ENCODE measurements at regions not wholly inside any gene's neighbourhood (a gene's known extent, or its start where the extent isn't known, plus 50 kb on each side); places are given as distances from the start of the nearest gene placed in this dataset.

DNA sequence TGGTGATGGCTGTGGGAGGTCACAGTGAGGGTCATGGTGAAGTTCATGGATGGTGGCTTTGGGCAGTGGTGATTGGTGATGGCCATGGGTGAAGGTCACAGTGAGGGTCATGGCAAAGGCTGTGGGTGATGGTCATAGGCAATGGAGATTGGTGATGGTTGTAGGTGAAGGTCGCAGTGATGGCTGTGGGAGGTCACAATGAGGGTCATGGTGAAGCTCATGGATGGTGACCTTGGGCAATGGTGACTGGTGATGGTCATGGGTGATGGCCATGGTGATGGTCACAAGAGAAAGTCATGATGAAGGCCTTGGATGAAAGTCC, 115.6 kb upstream of the IRX4 start:
- no peak for FAIRE-seq
- Histone ChIP-seq H3K9ac (replicated peaks in 1 of 4; ENCODE audit: extremely low read depth in 1 of 4, low read depth in 3 of 4, low read length in 3 of 4) (no peak overlapping the region), H2BK20ac (ENCODE audit: low read length) (no peak overlapping the region), H3K56ac (replicated peaks; ENCODE audit: insufficient read length, low read depth, low read length) (no peak overlapping the region), H3K14ac (ENCODE audit: insufficient read length) (no peak overlapping the region), H3K79me2 (ENCODE audit: control insufficient read depth in 1 of 2, insufficient read depth in 2 of 2, low read length in 2 of 2) (no peaks in the 10 kb centered on the region), H3K4me3 (ENCODE audit: extremely low read depth in 1 of 4, insufficient read depth in 2 of 4, low read depth in 3 of 4, low read length in 4 of 4) (no peak overlapping the region), H3K36me3 (ENCODE audit: control insufficient read depth in 2 of 4, insufficient read depth in 4 of 4, low read length in 3 of 4) (no peaks in the 10 kb centered on the region), H2BK15ac (ENCODE audit: low read length) (peak overlapping the region; percentile 49; the same call in 1 of the 2 replicates), H3K79me1 (ENCODE audit: low read depth, low read length) (no peaks in the 10 kb centered on the region), H2AK5ac (ENCODE audit: low read depth, low read length) (peak overlapping the region; percentile 84; the same call in 1 of the 2 replicates), H3K23me2 (ENCODE audit: low read depth, low read length) (no peaks in the 10 kb centered on the region), H2AFZ (ENCODE audit: low read length) (no peak overlapping the region), H3K4ac (replicated peaks; ENCODE audit: insufficient read length, low read depth, low read length) (no peak overlapping the region), H4K91ac (replicated peaks; ENCODE audit: insufficient read length, low read length) (no peak overlapping the region), H3K18ac (ENCODE audit: extremely low read depth, low read length) (no peak overlapping the region; the same call in 1 of the 2 replicates), H4K8ac (ENCODE audit: extremely low read depth, insufficient read depth, low read length) (no peak overlapping the region), H3K27ac (ENCODE audit: low read depth, low read length) (no peak overlapping the region), H4K20me1 (replicated peaks in 1 of 2; ENCODE audit: control insufficient read depth in 1 of 2, insufficient read depth in 2 of 2, low read length in 2 of 2) (no peaks in the 10 kb centered on the region), H3K4me2 (ENCODE audit: insufficient read depth in 1 of 2, low read depth in 2 of 2, low read length in 2 of 2) (no peak overlapping the region), H2BK12ac (ENCODE audit: low read depth, low read length) (peak overlapping the region; percentile 33; the same call in 1 of the 2 replicates), H2BK5ac (ENCODE audit: low read depth, low read length) (no peak overlapping the region), H4K5ac (ENCODE audit: insufficient read length, low read depth, low read length) (no peak overlapping the region), H3K9me3 (ENCODE audit: insufficient read depth in 2 of 2, low read depth in 1 of 2, low read length in 1 of 2) (peaks cover 0 to 4% of the 10 kb centered on the region in 2 experiments; a peak in 1 of 4 replicates), H3K27me3 (replicated peaks in 1 of 4; ENCODE audit: control insufficient read depth in 3 of 4, extremely low read depth in 1 of 4, insufficient read depth in 3 of 4, low read length in 3 of 4) (no peaks in the 10 kb centered on the region), H3K4me1 (replicated peaks in 1 of 4; ENCODE audit: control insufficient read depth in 3 of 4, insufficient read depth in 4 of 4, low read length in 3 of 4) (no peaks in the 10 kb centered on the region; a peak in 1 of 7 replicates), H3K23ac (ENCODE audit: insufficient read length) (no peak overlapping the region), H2BK120ac (replicated peaks; ENCODE audit: low read depth, low read length) (no peak overlapping the region)
- POLR2A ChIA-PET (ENCODE audit: partially characterized antibody) = no interaction called here
- no peak for TF ChIP-seq HDAC6 (IDR thresholded peaks at IDR 0.05; ENCODE audit: low read depth, low read length)
- TF ChIP-seq CREB1 (IDR thresholded peaks at IDR 0.05) = no peak
- TF ChIP-seq GABPA (IDR thresholded peaks at IDR 0.05; ENCODE audit: borderline replicate concordance, insufficient read depth, low read length) = no peak
- no peak for DNase-seq (ENCODE audit: low read depth in 1 of 2, low spot score in 2 of 2)
- CTCF ChIA-PET (ENCODE audit: partially characterized antibody) = no interaction called here
- 100% methylated on average over 1 of the region's 1 CpG; no CpG with 5 or more reads in 1 of the 2 experiments for WGBS, 2 experiments (ENCODE audit: extremely low coverage in 1 of 2, insufficient coverage in 1 of 2, insufficient read length in 1 of 2, insufficient replicate concordance in 2 of 2, low coverage in 1 of 2, low lambda C conversion rate in 2 of 2, missing lambda C conversion rate in 1 of 2)

Measured in H1 (cell line).